Thoracic aorta (tissue), 2 donors: ENCODE measurements at regions not wholly inside any gene's neighbourhood (a gene's known extent, or its start where the extent isn't known, plus 50 kb on each side); places are given as distances from the start of the nearest gene placed in this dataset.

Source experiments
- ATAC-seq: fragments of 150-250 bp; one replicate; pipeline ENCODE4 v1.8.0; 2017; ENCODE audit warnings: low read depth; ENCODE audit not compliant: insufficient number of reproducible peaks, low FRiP score
- DNase-seq: peaks from one replicate; pipeline ENCODE4 v3.0.0-alpha.2; 2020; ENCODE audit warnings: low spot score
- H3K27ac ChIP-seq, 2 donors: fragments of 200-600 bp; sonication (generic); 1 replicate in 1 of 2; 2 replicates in 1 of 2; pipeline ENCODE4 v1.5.1; 2016; ENCODE audit warnings: mild to moderate bottlenecking in 2 of 2, moderate library complexity in 2 of 2
- H3K27me3 ChIP-seq: fragments of 200-600 bp; sonication (generic); replicated peaks from 2 replicates; pipeline ENCODE4 v1.6.0; 2016; ENCODE audit warnings: mild to moderate bottlenecking; ENCODE audit not compliant: insufficient read depth
- H3K36me3 ChIP-seq: fragments of 200-600 bp; sonication (generic); one replicate; pipeline ENCODE4 v1.5.1; 2016
- H3K4me1 ChIP-seq, 2 donors: fragments of 200-600 bp; sonication (generic); 1 replicate in 1 of 2; 2 replicates in 1 of 2; pipeline versions ENCODE4 v1.5.1 to v1.6.0; 2016; ENCODE audit warnings: low read depth in 2 of 2, mild to moderate bottlenecking in 1 of 2; ENCODE audit not compliant: control insufficient read depth in 1 of 2
- H3K4me3 ChIP-seq: fragments of 200-600 bp; sonication (generic); 2 replicates; pipeline ENCODE4 v1.5.1; 2016; ENCODE audit warnings: mild to moderate bottlenecking
- H3K9me3 ChIP-seq: fragments of 200-600 bp; sonication (generic); 2 replicates; pipeline ENCODE4 v1.5.1; 2016
- CTCF ChIP-seq: fragments of 200-600 bp; sonication (generic); IDR thresholded peaks from one replicate; pipeline ENCODE4 v1.5.1; 2019; ENCODE audit warnings: antibody characterized with exemption

- H3K4me3 ChIP-seq, result no peak overlapping the region
- no peaks in the 10 kb centered on the region for H3K9me3 ChIP-seq
- H3K27me3 ChIP-seq, result no peaks in the 10 kb centered on the region
- no peak for TF ChIP-seq CTCF
- ATAC-seq, result no peak
- no peak for DNase-seq
- H3K36me3 ChIP-seq, result peaks cover 8% of the 10 kb centered on the region
- H3K27ac ChIP-seq, result no peak overlapping the region
- peaks cover 0 to 1% of the 10 kb centered on the region in 2 donors for H3K4me1 ChIP-seq
Measured at GRCh38 chr1:201619513-201619912, 80.6 kb downstream of the NAV1 start.

GRCh38 chr1:201622353-201622752 is 83.4 kb downstream of the NAV1 start:
- H3K4me1 ChIP-seq, result peaks cover 13 to 25% of the 10 kb centered on the region in 2 donors
- ATAC-seq, result no peak
- H3K9me3 ChIP-seq, result no peaks in the 10 kb centered on the region
- H3K4me3 ChIP-seq, result no peak overlapping the region
- no peak for TF ChIP-seq CTCF
- H3K36me3 ChIP-seq, result peaks cover 8% of the 10 kb centered on the region
- no peaks in the 10 kb centered on the region for H3K27me3 ChIP-seq
- no peak for DNase-seq
- H3K27ac ChIP-seq, result no peak overlapping the region

GRCh38 chr1:201622824-201623223 is 83.9 kb downstream of the NAV1 start:
- Histone ChIP-seq H3K27me3 (no peaks in the 10 kb centered on the region), H3K4me3 (no peak overlapping the region), H3K9me3 (no peaks in the 10 kb centered on the region), H3K4me1 (peaks cover 13 to 25% of the 10 kb centered on the region in 2 donors), H3K36me3 (peaks cover 8% of the 10 kb centered on the region), H3K27ac (no peak overlapping the region)
- TF ChIP-seq CTCF, result no peak
- ATAC-seq (no peak), DNase-seq (no peak)

GRCh38 chr1:201624741-201625225 is 85.9 kb downstream of the NAV1 start:
- Histone ChIP-seq H3K4me1 (peaks cover 18 to 42% of the 10 kb centered on the region in 2 donors), H3K36me3 (peaks cover 8% of the 10 kb centered on the region), H3K27me3 (no peaks in the 10 kb centered on the region), H3K9me3 (no peaks in the 10 kb centered on the region), H3K27ac (peak overlapping the region; percentile 58 to 69), H3K4me3 (no peak overlapping the region)
- DNase-seq (no peak), ATAC-seq (no peak)
- TF ChIP-seq CTCF, result no peak

- Histone ChIP-seq H3K27ac (peak overlapping the region; percentile 58 to 69), H3K36me3 (peaks cover 8% of the 10 kb centered on the region), H3K4me3 (no peak overlapping the region), H3K27me3 (no peaks in the 10 kb centered on the region), H3K9me3 (no peaks in the 10 kb centered on the region), H3K4me1 (peaks cover 20 to 47% of the 10 kb centered on the region in 2 donors)
- ATAC-seq (peak; percentile 59), DNase-seq (no peak)
- no peak for TF ChIP-seq CTCF
Measured at GRCh38 chr1:201625226-201625761, 86.4 kb downstream of the NAV1 start.
